Transverse colon (tissue), 4 donors: ENCODE measurements at regions not wholly inside any gene's neighbourhood (a gene's known extent, or its start where the extent isn't known, plus 50 kb on each side); places are given as distances from the start of the nearest gene placed in this dataset.

Experiments used
- DNase-seq: peaks from one replicate; pipeline ENCODE4 v3.0.0-alpha.2; 2019
- H3K27ac ChIP-seq, 4 donors: fragments of 200-600 bp; sonication (generic); 2 replicates each; pipeline ENCODE4 v1.5.1; 2016 to 2018; ENCODE audit warnings: inconsistent platforms in 4 of 4
- H3K27me3 ChIP-seq: fragments of 200-600 bp; sonication (generic); 2 replicates; pipeline ENCODE4 v1.5.1; 2017; ENCODE audit warnings: inconsistent platforms
- H3K36me3 ChIP-seq, 4 donors: fragments of 200-600 bp; sonication (generic); 2 replicates each; pipeline ENCODE4 v1.5.1; 2017 to 2019; ENCODE audit warnings: inconsistent platforms in 4 of 4
- H3K4me1 ChIP-seq, 4 donors: fragments of 200-600 bp; sonication (generic); 2 replicates each; pipeline ENCODE4 v1.5.1; 2017 to 2020; ENCODE audit warnings: inconsistent platforms in 4 of 4
- H3K4me3 ChIP-seq, 4 donors: fragments of 200-600 bp; sonication (generic); 1 replicate in 1 of 4; 2 replicates in 3 of 4; pipeline versions ENCODE4 v1.5.1 to v1.6.1; 2017 to 2019; ENCODE audit warnings: inconsistent platforms in 4 of 4
- H3K9me3 ChIP-seq, 2 donors: fragments of 200-600 bp; sonication (generic); 2 replicates each; pipeline ENCODE4 v1.5.1; 2017 to 2019; ENCODE audit warnings: inconsistent platforms in 2 of 2
- EP300 ChIP-seq: sonication (generic); formaldehyde crosslinking; IDR thresholded peaks from one replicate; pipeline ENCODE4 v1.6.1; 2017; ENCODE audit warnings: antibody characterized with exemption, low read depth
- POLR2A ChIP-seq: fragments of 450-650 bp; IDR thresholded peaks from one replicate; pipeline ENCODE4 v1.6.1; 2016; ENCODE audit warnings: antibody characterized with exemption, mild to moderate bottlenecking, moderate library complexity
- POLR2AphosphoS5 ChIP-seq, 3 donors: sonication (generic); formaldehyde crosslinking; IDR thresholded peaks; one replicate each; pipeline ENCODE4 v1.6.1; 2016; ENCODE audit warnings: antibody characterized with exemption in 3 of 3
- WGBS, 2 donors: methylation state at CpG; one replicate each; pipeline ENCODE4 v1.1.5; 2018; ENCODE audit warnings: low coverage in 1 of 2; 5-methylcytosine and 5-hydroxymethylcytosine counted together
- in situ Hi-C, 4 donors: fragments of 200-750 bp; cut with MboI; loops; one replicate each; pipeline versions ENCODE4 v1.15.0 to v1.15.1; 2017; ENCODE audit warnings: low sequenced_read_pairs in 3 of 4, low pct_ligation_motif_present in 1 of 4, low pct_unique_long_range_greater_than_20kb in 1 of 4
- intact Hi-C: fragments of 100-400 bp; cut with DNase I; formaldehyde crosslinking; loops from one replicate; pipeline ENCODE4 v1.15.1; 2023; ENCODE audit warnings: low total_unique reads
- TF ChIP-seq, protein P1 (sequence below), 5 experiments: fragments of 200-600 bp in 3 of 5; fragments of 450-650 bp in 2 of 5; sonication (generic) in 3 of 5; IDR thresholded peaks; 1 replicate in 2 of 5; 2 replicates in 3 of 5; pipeline ENCODE4 v1.5.1; 2016 to 2017; ENCODE audit warnings: antibody characterized with exemption in 5 of 5, inconsistent platforms in 3 of 5, mild to moderate bottlenecking in 2 of 5, moderate library complexity in 1 of 5

DNA sequence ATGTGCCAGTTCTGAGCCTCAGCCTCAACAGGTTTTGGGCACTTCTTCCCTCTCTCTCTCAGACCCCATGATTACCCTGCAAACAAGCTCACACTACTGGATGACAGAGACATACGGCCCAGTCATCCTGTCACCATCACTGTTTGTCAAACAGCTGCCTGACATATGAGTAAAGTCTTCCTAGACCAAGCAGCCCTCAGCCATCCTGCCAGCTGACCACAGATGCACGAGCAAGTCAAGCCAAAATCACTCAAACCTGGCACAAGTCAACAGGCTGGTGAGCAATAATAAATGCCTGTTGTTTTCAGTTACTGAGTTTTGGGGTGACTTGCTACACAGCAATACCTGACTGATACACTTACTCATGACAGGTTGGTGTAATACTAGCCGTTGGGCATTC lies 75.5 kb upstream of the KLF7 start:
- H3K27ac ChIP-seq: no peak overlapping the region
- no peaks in the 10 kb centered on the region for H3K9me3 ChIP-seq
- 75% methylated on average over 3 of the region's 3 CpGs; no CpG with 5 or more reads in 1 of the 2 donors for WGBS, 2 donors
- H3K27me3 ChIP-seq: no peaks in the 10 kb centered on the region
- H3K4me1 ChIP-seq: peaks cover 0 to 11% (median 4%) of the 10 kb centered on the region in 4 donors
- no peaks in the 10 kb centered on the region for H3K36me3 ChIP-seq
- intact Hi-C loops: no loop called here
- in situ Hi-C loops: no loop called here
- H3K4me3 ChIP-seq: no peak overlapping the region
- DNase-seq: no peak
- no peak for TF ChIP-seq EP300
- no peak for TF ChIP-seq POLR2AphosphoS5 (IDR thresholded peaks at IDR 0.05)
- TF ChIP-seq, protein P1, sequence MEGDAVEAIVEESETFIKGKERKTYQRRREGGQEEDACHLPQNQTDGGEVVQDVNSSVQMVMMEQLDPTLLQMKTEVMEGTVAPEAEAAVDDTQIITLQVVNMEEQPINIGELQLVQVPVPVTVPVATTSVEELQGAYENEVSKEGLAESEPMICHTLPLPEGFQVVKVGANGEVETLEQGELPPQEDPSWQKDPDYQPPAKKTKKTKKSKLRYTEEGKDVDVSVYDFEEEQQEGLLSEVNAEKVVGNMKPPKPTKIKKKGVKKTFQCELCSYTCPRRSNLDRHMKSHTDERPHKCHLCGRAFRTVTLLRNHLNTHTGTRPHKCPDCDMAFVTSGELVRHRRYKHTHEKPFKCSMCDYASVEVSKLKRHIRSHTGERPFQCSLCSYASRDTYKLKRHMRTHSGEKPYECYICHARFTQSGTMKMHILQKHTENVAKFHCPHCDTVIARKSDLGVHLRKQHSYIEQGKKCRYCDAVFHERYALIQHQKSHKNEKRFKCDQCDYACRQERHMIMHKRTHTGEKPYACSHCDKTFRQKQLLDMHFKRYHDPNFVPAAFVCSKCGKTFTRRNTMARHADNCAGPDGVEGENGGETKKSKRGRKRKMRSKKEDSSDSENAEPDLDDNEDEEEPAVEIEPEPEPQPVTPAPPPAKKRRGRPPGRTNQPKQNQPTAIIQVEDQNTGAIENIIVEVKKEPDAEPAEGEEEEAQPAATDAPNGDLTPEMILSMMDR (IDR thresholded peaks at IDR 0.05): no peak
- no peak for TF ChIP-seq POLR2A

DNA sequence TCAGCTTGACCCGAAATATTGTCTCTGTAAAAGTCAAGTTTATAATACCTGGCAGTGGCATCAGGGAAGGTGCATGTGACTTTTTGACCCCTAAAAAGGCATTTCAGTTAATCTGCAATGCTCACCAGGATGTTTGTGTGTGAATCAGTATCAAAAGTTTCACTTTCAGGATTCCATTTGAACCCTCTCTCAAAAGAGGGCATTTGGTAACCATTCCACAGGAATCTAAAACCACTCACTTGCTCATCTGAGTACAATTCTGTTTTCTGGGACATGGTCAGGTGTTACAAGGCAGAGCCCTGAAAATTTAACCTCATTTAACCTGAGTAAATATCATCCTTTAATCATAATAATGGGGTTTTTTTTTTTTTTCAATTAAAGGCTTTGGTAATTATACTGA lies 77.9 kb upstream of the KLF7 start:
- no peaks in the 10 kb centered on the region for H3K9me3 ChIP-seq
- H3K4me1 ChIP-seq: peaks cover 0 to 11% (median 4%) of the 10 kb centered on the region in 4 donors
- WGBS, 2 donors: 85% methylated on average over 1 of the region's 1 CpG; no CpG with 5 or more reads in 1 of the 2 donors
- in situ Hi-C loops (no loop called here), intact Hi-C loops (no loop called here)
- H3K27me3 ChIP-seq: no peaks in the 10 kb centered on the region
- DNase-seq: no peak
- no peak overlapping the region for H3K27ac ChIP-seq
- no peaks in the 10 kb centered on the region for H3K36me3 ChIP-seq
- TF ChIP-seq EP300 (no peak), POLR2A (no peak), POLR2AphosphoS5 (IDR thresholded peaks at IDR 0.05) (no peak)
- TF ChIP-seq, protein P1 (IDR thresholded peaks at IDR 0.05): no peak
- no peak overlapping the region for H3K4me3 ChIP-seq

DNA sequence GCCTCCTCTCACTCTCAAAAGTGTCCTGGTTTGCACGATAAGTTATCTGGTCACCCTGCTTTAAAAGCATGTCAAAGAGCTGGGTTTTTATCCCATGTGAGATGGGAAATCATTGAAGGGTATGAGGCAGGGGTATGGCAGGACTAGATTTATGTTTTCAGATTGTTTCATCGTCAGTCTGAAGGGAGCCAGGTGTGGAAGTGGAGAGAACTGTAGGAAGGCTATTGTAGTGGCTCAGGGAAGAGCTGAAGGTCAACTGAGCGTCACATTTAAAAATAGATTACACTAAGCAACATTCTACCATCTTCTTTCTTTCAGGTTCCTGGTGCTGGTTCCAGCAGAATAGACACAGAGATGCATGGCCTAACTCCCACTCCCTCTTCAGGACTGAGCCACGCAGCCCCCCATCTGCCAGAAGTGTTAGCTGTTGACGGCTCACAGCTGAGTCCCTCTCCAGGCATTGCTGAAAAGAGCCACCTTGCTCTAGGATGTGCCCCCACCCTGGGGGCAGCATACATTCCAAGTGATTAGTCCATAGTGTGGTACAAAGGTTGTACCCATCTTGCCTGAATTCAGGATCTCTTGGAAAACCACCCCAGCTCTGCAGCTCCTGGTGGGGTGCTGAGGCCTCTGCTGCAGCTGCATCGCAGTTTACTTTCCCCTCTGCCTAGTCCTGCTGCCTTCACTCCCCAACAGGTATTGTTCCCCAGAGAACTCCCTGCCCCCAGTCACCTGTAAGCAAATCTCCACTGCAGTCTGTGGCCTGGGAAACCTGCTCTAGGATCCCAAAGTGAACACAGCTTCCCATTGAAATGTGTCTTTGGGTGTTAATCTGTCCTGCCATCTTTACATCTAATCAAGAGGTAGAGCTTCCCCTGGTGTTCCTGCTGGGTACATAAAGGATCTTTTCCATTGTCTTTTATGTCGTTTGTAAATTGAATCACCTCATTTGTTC lies 79.5 kb upstream of the KLF7 start:
- H3K4me3 ChIP-seq: no peak overlapping the region
- intact Hi-C loops (no loop called here), in situ Hi-C loops (no loop called here)
- no peaks in the 10 kb centered on the region for H3K9me3 ChIP-seq
- WGBS, 2 donors: 76 to 84% methylated on average over 6 to 7 of the region's 7 CpGs
- H3K27me3 ChIP-seq: no peaks in the 10 kb centered on the region
- no peaks in the 10 kb centered on the region for H3K4me1 ChIP-seq
- H3K36me3 ChIP-seq: no peaks in the 10 kb centered on the region
- DNase-seq: no peak
- H3K27ac ChIP-seq: no peak overlapping the region
- TF ChIP-seq, protein P1 (IDR thresholded peaks at IDR 0.05): no peak
- TF ChIP-seq EP300 (no peak), POLR2A (no peak), POLR2AphosphoS5 (IDR thresholded peaks at IDR 0.05) (no peak)

DNA sequence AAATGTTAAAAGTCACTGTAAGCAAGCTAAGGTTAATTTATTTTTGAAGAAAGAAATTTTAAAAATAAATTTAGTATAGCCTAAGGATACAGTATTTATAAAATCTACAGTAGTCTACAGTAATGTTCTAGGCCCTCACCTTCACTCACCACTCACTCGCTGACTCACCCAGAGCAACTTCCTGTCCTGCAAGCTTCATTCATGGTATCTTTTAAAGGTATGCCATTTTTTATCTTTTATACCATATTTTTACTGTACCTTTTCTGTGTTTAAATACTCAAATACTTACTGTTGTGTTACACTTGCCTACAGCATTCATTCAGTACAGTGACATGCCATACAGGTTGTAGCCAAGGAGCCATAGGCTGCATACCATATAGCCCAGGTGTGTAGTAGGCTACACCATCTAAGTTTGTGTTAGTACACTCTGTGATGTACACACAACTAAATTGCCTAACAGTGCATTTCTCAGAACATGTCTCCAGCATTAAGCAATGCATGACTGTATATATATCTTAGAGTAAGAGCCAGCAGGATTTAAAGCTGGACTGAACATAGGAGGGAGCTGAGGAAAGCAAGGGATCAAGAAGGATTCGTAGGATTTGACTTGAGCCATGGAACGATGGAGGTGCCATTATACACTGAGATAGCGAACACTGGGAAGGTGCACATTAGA lies 83.1 kb upstream of the KLF7 start:
- H3K36me3 ChIP-seq: no peaks in the 10 kb centered on the region
- no peaks in the 10 kb centered on the region for H3K4me1 ChIP-seq
- DNase-seq: no peak
- intact Hi-C loops (no loop called here), in situ Hi-C loops (no loop called here)
- TF ChIP-seq POLR2AphosphoS5 (IDR thresholded peaks at IDR 0.05) (no peak), EP300 (no peak), POLR2A (no peak)
- TF ChIP-seq, protein P1 (IDR thresholded peaks at IDR 0.05): no peak
- WGBS, 2 donors: 93 to 98% methylated on average over 3 to 4 of the region's 4 CpGs
- no peak overlapping the region for H3K4me3 ChIP-seq
- H3K27ac ChIP-seq: no peak overlapping the region
- no peaks in the 10 kb centered on the region for H3K9me3 ChIP-seq
- H3K27me3 ChIP-seq: no peaks in the 10 kb centered on the region
